ENCODE measurements at regions not wholly inside any gene's neighbourhood (a gene's known extent, or its start where the extent isn't known, plus 50 kb on each side); places are given as distances from the start of the nearest gene placed in this dataset.

- TF ChIP-seq, protein P1, sequence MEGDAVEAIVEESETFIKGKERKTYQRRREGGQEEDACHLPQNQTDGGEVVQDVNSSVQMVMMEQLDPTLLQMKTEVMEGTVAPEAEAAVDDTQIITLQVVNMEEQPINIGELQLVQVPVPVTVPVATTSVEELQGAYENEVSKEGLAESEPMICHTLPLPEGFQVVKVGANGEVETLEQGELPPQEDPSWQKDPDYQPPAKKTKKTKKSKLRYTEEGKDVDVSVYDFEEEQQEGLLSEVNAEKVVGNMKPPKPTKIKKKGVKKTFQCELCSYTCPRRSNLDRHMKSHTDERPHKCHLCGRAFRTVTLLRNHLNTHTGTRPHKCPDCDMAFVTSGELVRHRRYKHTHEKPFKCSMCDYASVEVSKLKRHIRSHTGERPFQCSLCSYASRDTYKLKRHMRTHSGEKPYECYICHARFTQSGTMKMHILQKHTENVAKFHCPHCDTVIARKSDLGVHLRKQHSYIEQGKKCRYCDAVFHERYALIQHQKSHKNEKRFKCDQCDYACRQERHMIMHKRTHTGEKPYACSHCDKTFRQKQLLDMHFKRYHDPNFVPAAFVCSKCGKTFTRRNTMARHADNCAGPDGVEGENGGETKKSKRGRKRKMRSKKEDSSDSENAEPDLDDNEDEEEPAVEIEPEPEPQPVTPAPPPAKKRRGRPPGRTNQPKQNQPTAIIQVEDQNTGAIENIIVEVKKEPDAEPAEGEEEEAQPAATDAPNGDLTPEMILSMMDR (conservative IDR thresholded peaks at IDR 0.05; ENCODE audit: low read depth, low read length) = no peak
- TF ChIP-seq EZH2 (IDR thresholded peaks at IDR 0.05; ENCODE audit: borderline replicate concordance, low read depth, low read length, poor library complexity, severe bottlenecking) = no peak
These were observed 373.2 kb downstream of the DDX10 start for GRCh38 chr11:109037856-109038780.

Measured in A673 (cell line).